MCF 10A (cell line): ENCODE measurements at regions not wholly inside any gene's neighbourhood (a gene's known extent, or its start where the extent isn't known, plus 50 kb on each side); places are given as distances from the start of the nearest gene placed in this dataset.
A peak's percentile ranks its signal among the peaks of the same experiment; 100 is the strongest.

Experiments used
- BruUV-seq: library from RNA; stranded (reverse); fragments of 400-500 nt; replicated peaks from 2 replicates; lab custom pipeline; 2021; lab: Mats Ljungman, UMichigan
- CTCF ChIA-PET: fragments of 300-600 bp; sonication (Branson Sonifier 250); formaldehyde crosslinking; extraction: SDS; loops from one replicate; lab custom pipeline; 2021; ENCODE audit warnings: antibody characterized with exemption, inconsistent platforms; lab: Yijun Ruan, JAX
- POLR2A ChIA-PET: fragments of 300-600, 350-650 bp; sonication (Branson Sonifier 250); formaldehyde crosslinking; extraction: SDS; loops from one replicate; lab custom pipeline; 2020; ENCODE audit warnings: antibody characterized with exemption, inconsistent platforms; lab: Yijun Ruan, JAX
- DNase-seq: peaks from one replicate; pipeline ENCODE4 v3.0.0-alpha.2; 2018; ENCODE audit not compliant: unreplicated experiment
- H3K27ac Mint-ChIP-seq: one replicate; pipeline ENCODE4 v1.8.0; 2022; ENCODE audit warnings: mild to moderate bottlenecking, low read depth, mixed read lengths; ENCODE audit not compliant: unreplicated experiment
- H3K27me3 Mint-ChIP-seq: one replicate; pipeline ENCODE4 v1.8.0; 2022; ENCODE audit warnings: mixed read lengths; ENCODE audit not compliant: insufficient read depth, unreplicated experiment
- H3K36me3 Mint-ChIP-seq: one replicate; pipeline ENCODE4 v1.8.0; 2022; ENCODE audit warnings: mild to moderate bottlenecking, moderate library complexity, mixed read lengths; ENCODE audit not compliant: insufficient read depth, unreplicated experiment
- H3K4me1 Mint-ChIP-seq: one replicate; pipeline ENCODE4 v1.8.0; 2022; ENCODE audit warnings: mixed read lengths; ENCODE audit not compliant: insufficient read depth, unreplicated experiment
- H3K4me3 Mint-ChIP-seq: one replicate; pipeline ENCODE4 v1.8.0; 2022; ENCODE audit warnings: mild to moderate bottlenecking, moderate library complexity, mixed read lengths; ENCODE audit not compliant: unreplicated experiment
- H3K9me3 Mint-ChIP-seq: one replicate; pipeline ENCODE4 v1.8.0; 2022; ENCODE audit warnings: mixed read lengths; ENCODE audit not compliant: unreplicated experiment
- intact Hi-C: fragments of 100-400 bp; cut with micrococcal nuclease; formaldehyde crosslinking; loops from 2 replicates; pipeline ENCODE4 v1.14.1; 2022
- TF ChIP-seq, protein P1 (sequence below): fragments of 200-600 bp; IDR thresholded peaks from one replicate; pipeline ENCODE4 v1.8.0; 2022; ENCODE audit warnings: antibody characterized with exemption, mild to moderate bottlenecking; ENCODE audit not compliant: unreplicated experiment

DNA sequence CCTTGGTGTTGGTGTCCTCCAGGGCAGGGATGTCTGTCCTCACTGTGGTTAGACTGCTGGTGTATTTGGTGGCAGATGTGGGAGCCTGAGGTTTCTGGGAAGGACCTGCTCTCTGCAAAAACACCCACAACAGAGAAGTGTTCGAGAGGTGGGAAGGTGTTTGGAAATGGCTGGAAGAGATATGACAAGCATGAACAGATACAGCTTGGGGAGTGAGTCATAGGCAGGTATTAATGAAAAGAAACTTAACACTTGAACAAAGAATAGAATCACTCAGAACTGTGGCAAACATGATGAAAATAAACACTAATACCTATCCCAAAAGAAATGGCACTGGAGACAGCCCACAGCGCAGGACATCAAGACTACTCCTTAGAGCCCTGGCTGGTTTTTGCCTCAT lies 192.4 kb upstream of the RORA start:
- peak; percentile 48 for DNase-seq
- no peaks in the 10 kb centered on the region for H3K36me3 Mint-ChIP-seq
- ChIA-PET CTCF (no interaction called here), POLR2A (interaction anchor here (0.6 to 1.5 kb wide), 2 partner anchors 47 to 192 kb away, joined by 3 read pairs; partner anchors contain the start of gene RORA)
- no peaks in the 10 kb centered on the region for H3K9me3 Mint-ChIP-seq
- peaks cover 13% of the 10 kb centered on the region for H3K4me1 Mint-ChIP-seq
- no TSS peak for BruUV-seq
- TF ChIP-seq, protein P1, sequence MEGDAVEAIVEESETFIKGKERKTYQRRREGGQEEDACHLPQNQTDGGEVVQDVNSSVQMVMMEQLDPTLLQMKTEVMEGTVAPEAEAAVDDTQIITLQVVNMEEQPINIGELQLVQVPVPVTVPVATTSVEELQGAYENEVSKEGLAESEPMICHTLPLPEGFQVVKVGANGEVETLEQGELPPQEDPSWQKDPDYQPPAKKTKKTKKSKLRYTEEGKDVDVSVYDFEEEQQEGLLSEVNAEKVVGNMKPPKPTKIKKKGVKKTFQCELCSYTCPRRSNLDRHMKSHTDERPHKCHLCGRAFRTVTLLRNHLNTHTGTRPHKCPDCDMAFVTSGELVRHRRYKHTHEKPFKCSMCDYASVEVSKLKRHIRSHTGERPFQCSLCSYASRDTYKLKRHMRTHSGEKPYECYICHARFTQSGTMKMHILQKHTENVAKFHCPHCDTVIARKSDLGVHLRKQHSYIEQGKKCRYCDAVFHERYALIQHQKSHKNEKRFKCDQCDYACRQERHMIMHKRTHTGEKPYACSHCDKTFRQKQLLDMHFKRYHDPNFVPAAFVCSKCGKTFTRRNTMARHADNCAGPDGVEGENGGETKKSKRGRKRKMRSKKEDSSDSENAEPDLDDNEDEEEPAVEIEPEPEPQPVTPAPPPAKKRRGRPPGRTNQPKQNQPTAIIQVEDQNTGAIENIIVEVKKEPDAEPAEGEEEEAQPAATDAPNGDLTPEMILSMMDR = no peak
- H3K27me3 Mint-ChIP-seq = no peaks in the 10 kb centered on the region
- intact Hi-C loops = no loop called here
- no peak overlapping the region for H3K27ac Mint-ChIP-seq
- H3K4me3 Mint-ChIP-seq = no peak overlapping the region

DNA sequence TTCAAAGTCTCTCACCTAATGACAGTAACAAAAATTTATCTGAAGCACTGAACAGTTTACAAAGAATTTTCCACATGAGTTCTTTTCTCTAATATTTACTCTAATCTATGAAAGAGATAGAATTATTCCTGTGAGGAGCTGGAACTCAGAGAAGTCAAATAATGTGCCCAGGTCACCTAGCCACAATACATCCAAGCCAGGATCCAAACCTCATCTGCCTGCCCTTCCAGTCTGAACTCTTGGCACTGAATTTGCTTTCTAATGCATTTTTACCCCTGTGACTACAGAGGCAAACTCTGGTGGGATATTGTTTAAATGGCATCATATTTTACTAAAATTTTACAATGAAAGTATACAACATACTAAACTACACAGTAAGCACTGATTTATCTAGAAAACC lies 191.4 kb upstream of the RORA start:
- POLR2A ChIA-PET = no interaction called here

DNA sequence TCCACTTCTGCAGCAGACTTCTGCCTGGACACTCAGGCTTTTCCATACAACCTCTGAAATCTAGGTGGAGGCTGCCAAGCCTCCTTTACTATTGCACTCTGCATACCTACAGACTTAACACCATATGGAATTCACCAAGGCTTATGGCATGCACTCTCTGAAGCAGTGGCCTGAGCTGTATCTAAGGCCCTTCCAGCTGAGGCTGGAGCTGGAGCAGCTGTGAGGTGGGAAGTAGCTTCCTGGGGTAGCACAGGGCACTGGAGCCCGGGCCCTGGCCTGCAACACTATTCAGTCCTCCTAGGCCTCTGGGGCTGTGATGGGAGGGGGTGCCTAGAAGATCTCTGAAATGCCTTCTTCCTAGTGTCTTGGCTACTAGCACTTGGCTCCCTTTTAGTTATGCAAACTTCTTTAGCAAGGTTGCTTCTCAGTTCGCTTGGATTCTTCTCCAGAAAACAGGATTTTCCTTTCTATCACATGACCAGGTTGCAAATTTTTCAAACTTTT lies 186.6 kb upstream of the RORA start:
- no TSS peak for BruUV-seq
- peaks cover 6% of the 10 kb centered on the region for H3K4me1 Mint-ChIP-seq
- H3K27me3 Mint-ChIP-seq = no peaks in the 10 kb centered on the region
- H3K9me3 Mint-ChIP-seq = no peaks in the 10 kb centered on the region
- CTCF ChIA-PET = no interaction called here
- intact Hi-C loops = no loop called here
- no peak overlapping the region for H3K4me3 Mint-ChIP-seq
- DNase-seq = no peak
- no peak overlapping the region for H3K27ac Mint-ChIP-seq
- TF ChIP-seq, protein P1 = no peak
- POLR2A ChIA-PET = interaction anchor here (0.7 kb wide), 1 partner anchor 24 kb away, joined by 3 read pairs; no protein-coding TSS in a partner anchor
- H3K36me3 Mint-ChIP-seq = no peaks in the 10 kb centered on the region

More for the DNA sequence above, 191.4 kb upstream of the RORA start:
- intact Hi-C loops = no loop called here
- TF ChIP-seq, protein P1 = no peak
- no TSS peak for BruUV-seq
- Mint-ChIP-seq H3K4me1 (peaks cover 13% of the 10 kb centered on the region), H3K27ac (no peak overlapping the region), H3K9me3 (no peaks in the 10 kb centered on the region), H3K4me3 (no peak overlapping the region), H3K27me3 (no peaks in the 10 kb centered on the region), H3K36me3 (no peaks in the 10 kb centered on the region)
- CTCF ChIA-PET = no interaction called here
- DNase-seq = no peak

DNA sequence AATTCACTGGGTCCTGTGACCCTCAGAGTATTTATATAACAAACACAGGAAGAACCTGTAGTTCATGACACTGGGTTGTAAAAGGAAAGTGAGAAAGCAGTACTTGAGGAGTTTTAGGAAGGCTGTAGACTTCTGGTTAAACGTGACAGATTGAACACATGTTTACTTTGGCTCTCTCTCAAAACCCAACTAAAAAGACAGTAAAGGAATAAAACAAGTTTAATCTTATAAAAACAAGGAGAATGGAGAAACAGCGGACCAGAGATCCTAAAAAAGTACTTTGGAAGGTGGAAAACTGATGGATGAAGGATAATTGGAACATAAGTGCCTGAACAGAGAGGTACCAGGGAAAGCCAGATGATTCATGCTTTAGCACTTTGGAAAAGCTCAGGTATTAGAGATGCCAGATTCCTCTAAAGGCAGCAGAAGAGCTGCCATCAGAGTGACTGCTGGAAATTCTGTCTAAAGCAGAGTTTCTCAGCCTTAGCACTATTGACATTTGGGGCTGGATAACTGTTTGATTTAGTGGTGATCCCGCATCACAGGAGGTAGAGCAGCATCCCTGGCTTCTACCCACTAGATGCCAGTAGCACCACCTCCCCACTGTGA lies 182.9 kb upstream of the RORA start:
- H3K9me3 Mint-ChIP-seq = no peaks in the 10 kb centered on the region
- POLR2A ChIA-PET = no interaction called here
- peaks cover 7% of the 10 kb centered on the region for H3K27me3 Mint-ChIP-seq
- CTCF ChIA-PET = no interaction called here
- H3K4me1 Mint-ChIP-seq = peaks cover 6% of the 10 kb centered on the region
- no peak overlapping the region for H3K27ac Mint-ChIP-seq
- no peak for DNase-seq
- TF ChIP-seq, protein P1 = no peak
- no TSS peak for BruUV-seq
- intact Hi-C loops = no loop called here
- H3K36me3 Mint-ChIP-seq = no peaks in the 10 kb centered on the region
- no peak overlapping the region for H3K4me3 Mint-ChIP-seq
